ENCODE measurements at regions not wholly inside any gene's neighbourhood (a gene's known extent, or its start where the extent isn't known, plus 50 kb on each side); places are given as distances from the start of the nearest gene placed in this dataset.

DNA sequence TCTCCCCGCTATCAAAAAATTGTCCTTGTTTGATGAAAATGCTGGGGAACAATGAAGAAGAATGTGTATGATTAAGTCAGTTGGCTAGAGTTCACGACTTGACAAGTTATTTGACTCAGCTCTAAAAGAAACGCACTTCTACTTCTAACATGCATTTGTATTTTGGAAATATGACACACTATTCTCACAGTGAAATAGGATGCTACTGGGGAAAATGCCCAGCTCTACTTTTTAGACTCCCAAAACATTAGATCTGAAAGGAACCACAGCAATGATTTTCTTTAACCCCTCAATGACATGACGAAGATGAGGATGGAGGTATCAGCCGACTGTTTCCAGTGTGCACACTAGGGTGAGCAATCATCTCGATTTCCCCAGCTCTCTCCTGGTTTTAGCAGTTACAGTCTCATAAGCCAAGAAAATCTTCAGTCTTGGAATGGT, 83.6 kb upstream of the PCSK1 start:
- Histone ChIP-seq H3K27me3 (ENCODE audit: insufficient read depth, insufficient read length) (no peaks in the 10 kb centered on the region), H3K36me3 (ENCODE audit: insufficient read depth, insufficient read length, low read length) (no peaks in the 10 kb centered on the region), H3K4me1 (ENCODE audit: insufficient read depth, insufficient read length) (no peaks in the 10 kb centered on the region), H3K4me3 (ENCODE audit: insufficient read length, low read depth) (no peak overlapping the region), H3K9me3 (ENCODE audit: insufficient read depth, low read length) (no peaks in the 10 kb centered on the region), H3K9ac (ENCODE audit: insufficient read length, low read depth) (no peak overlapping the region)
- no peak for TF ChIP-seq SUZ12 (IDR thresholded peaks at IDR 0.05; ENCODE audit: extremely low read depth, insufficient read depth, insufficient read length)
- no peak for TF ChIP-seq ZNF274 (IDR thresholded peaks at IDR 0.05; ENCODE audit: low read depth, low read length)
- no peak for TF ChIP-seq YY1 (IDR thresholded peaks at IDR 0.05; ENCODE audit: insufficient read depth, insufficient read length)
- no peak for DNase-seq (ENCODE audit: low read depth, low spot score)

DNA sequence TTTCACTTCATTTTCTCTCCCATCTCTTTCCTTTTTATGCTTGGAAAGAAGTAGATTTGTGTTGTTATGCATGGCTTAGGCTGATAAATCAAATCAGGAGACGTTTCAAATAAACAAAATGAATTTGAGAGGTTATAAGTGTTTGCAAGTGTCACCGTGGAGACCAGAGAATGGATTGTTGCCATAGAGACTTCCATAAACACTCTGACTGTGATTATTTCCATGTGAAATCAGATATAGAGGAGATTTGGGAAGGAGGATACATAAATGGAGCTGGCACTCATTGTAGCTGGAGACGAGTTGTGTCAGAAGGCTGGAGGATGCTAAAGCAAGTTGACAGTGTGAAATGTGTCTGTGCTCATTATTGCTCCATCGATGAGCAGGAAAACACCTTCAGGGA, 84.2 kb upstream of the PCSK1 start:
- H3K4me3 ChIP-seq (ENCODE audit: insufficient read length, low read depth), result no peak overlapping the region
- H3K27me3 ChIP-seq (ENCODE audit: insufficient read depth, insufficient read length), result no peaks in the 10 kb centered on the region
- TF ChIP-seq ZNF274 (IDR thresholded peaks at IDR 0.05; ENCODE audit: low read depth, low read length) (no peak), YY1 (IDR thresholded peaks at IDR 0.05; ENCODE audit: insufficient read depth, insufficient read length) (no peak), SUZ12 (IDR thresholded peaks at IDR 0.05; ENCODE audit: extremely low read depth, insufficient read depth, insufficient read length) (no peak)
- no peaks in the 10 kb centered on the region for H3K36me3 ChIP-seq (ENCODE audit: insufficient read depth, insufficient read length, low read length)
- no peaks in the 10 kb centered on the region for H3K4me1 ChIP-seq (ENCODE audit: insufficient read depth, insufficient read length)
- no peaks in the 10 kb centered on the region for H3K9me3 ChIP-seq (ENCODE audit: insufficient read depth, low read length)
- no peak overlapping the region for H3K9ac ChIP-seq (ENCODE audit: insufficient read length, low read depth)
- no peak for DNase-seq (ENCODE audit: low read depth, low spot score)

DNA sequence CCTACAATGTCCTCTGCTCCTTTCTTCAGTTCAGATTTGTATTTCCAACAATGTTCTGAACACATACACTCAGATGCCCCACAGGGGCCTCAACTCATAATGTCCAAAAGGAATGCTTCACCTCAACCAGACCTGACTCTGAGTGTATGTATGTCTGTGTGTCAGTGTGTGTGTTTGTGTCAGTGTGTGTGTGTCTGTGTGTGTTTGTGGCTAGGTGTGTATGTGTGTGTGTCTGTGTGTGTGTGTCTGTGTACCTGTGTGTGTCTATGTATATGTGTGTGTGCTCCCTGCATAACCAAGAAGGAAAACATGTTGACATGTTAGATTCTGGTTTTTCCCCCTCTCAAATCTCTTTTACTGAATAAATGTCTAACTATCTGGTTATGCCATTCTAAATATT, 87.3 kb upstream of the PCSK1 start:
- no peak for DNase-seq (ENCODE audit: low read depth, low spot score)
- no peak overlapping the region for H3K4me3 ChIP-seq (ENCODE audit: insufficient read length, low read depth)

DNA sequence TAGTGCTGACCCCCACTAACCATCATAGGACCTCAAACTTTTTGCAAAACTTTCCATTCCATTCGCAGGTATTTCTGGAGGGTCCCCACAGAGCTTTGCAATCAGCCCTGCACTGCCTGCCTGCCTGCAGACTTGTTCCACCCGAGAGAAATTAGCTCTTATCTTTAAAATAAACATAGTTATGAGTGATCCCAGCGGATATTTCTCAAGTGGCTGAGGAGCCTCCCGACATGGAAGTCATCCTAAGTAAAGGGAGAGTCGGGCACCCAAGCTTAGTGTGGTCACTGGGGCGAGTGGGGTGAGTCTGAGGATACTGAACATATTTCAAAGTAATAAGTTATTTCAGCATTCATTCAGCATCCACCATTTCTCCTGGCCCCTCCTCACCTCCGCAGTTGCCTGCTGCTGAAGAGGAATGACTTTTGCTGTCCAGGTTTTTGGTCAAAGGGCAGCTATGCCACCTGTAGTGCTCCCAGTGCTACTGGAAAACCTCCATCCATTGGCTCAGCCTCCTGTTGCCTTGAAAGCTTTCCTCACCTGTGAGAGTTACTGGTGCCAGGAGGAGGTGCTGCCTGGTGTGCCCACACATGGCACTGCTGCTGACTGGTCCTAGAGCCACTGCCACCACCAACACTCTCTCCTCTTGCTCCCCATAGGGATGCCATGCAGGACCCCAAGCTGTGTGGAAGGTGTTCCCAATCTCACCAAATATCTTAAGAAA, 89.7 kb upstream of the PCSK1 start:
- H3K4me3 ChIP-seq (ENCODE audit: insufficient read length, low read depth), result no peak overlapping the region
- TF ChIP-seq ZNF274 (IDR thresholded peaks at IDR 0.05; ENCODE audit: low read depth, low read length) (no peak), YY1 (IDR thresholded peaks at IDR 0.05; ENCODE audit: insufficient read depth, insufficient read length) (no peak), SUZ12 (IDR thresholded peaks at IDR 0.05; ENCODE audit: extremely low read depth, insufficient read depth, insufficient read length) (no peak)

More for the DNA sequence above, 87.3 kb upstream of the PCSK1 start:
- H3K9ac ChIP-seq (ENCODE audit: insufficient read length, low read depth), result no peak overlapping the region
- H3K36me3 ChIP-seq (ENCODE audit: insufficient read depth, insufficient read length, low read length), result no peaks in the 10 kb centered on the region
- H3K27me3 ChIP-seq (ENCODE audit: insufficient read depth, insufficient read length), result no peaks in the 10 kb centered on the region
- no peaks in the 10 kb centered on the region for H3K4me1 ChIP-seq (ENCODE audit: insufficient read depth, insufficient read length)
- H3K9me3 ChIP-seq (ENCODE audit: insufficient read depth, low read length), result no peaks in the 10 kb centered on the region
- TF ChIP-seq SUZ12 (IDR thresholded peaks at IDR 0.05; ENCODE audit: extremely low read depth, insufficient read depth, insufficient read length) (no peak), YY1 (IDR thresholded peaks at IDR 0.05; ENCODE audit: insufficient read depth, insufficient read length) (no peak), ZNF274 (IDR thresholded peaks at IDR 0.05; ENCODE audit: low read depth, low read length) (no peak)

DNA sequence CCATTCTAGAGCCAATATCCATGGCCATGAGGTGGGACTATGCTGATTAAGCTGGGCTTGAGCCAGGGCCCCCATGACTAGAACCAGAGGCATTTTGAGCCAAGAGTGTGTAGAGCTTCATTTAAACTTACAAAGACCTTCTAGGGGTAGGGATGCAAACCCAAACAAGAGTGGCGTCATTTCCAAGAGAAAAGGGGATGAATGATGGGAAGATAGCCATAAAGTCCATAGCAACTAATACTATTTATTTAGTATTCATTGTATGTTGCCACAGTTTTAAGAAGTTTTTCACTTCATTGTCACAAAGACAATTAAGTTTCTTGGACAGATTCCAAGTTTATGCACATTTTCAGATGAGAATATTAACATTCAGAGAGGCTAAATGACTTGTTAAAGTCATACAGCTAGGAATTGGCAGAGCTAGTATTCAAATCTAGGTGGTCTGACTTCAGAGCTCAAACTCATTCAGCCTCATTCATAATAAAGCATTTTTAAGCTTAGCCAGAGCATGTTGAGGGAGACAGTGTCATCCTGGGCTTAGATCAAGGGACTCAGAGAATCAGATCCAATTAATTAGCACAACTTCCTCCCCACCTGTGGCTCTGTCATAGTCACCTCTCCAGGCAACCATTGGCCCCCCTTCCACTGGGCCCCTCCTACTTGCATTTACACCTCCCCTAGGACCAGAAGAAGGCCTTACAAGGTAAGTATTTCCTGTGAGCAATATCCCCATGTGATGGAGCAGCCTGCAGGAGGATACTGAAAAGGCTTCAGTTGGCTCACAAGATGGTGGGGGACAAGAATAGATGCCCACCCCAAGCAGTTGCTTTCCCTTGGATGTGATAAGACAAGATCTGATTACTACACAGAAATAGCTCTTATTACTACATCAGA, 95.0 kb upstream of the PCSK1 start:
- no peak overlapping the region for H3K9ac ChIP-seq (ENCODE audit: insufficient read length, low read depth)
- H3K4me1 ChIP-seq (ENCODE audit: insufficient read depth, insufficient read length), result no peaks in the 10 kb centered on the region
- DNase-seq (ENCODE audit: low read depth, low spot score), result no peak
- H3K27me3 ChIP-seq (ENCODE audit: insufficient read depth, insufficient read length), result no peaks in the 10 kb centered on the region
- H3K4me3 ChIP-seq (ENCODE audit: insufficient read length, low read depth), result no peak overlapping the region
- no peaks in the 10 kb centered on the region for H3K36me3 ChIP-seq (ENCODE audit: insufficient read depth, insufficient read length, low read length)
- H3K9me3 ChIP-seq (ENCODE audit: insufficient read depth, low read length), result no peaks in the 10 kb centered on the region
- no peak for TF ChIP-seq YY1 (IDR thresholded peaks at IDR 0.05; ENCODE audit: insufficient read depth, insufficient read length)
- TF ChIP-seq ZNF274 (IDR thresholded peaks at IDR 0.05; ENCODE audit: low read depth, low read length), result no peak
- no peak for TF ChIP-seq SUZ12 (IDR thresholded peaks at IDR 0.05; ENCODE audit: extremely low read depth, insufficient read depth, insufficient read length)

More for the DNA sequence above, 89.7 kb upstream of the PCSK1 start:
- Histone ChIP-seq H3K27me3 (ENCODE audit: insufficient read depth, insufficient read length) (no peaks in the 10 kb centered on the region), H3K4me1 (ENCODE audit: insufficient read depth, insufficient read length) (no peaks in the 10 kb centered on the region), H3K9ac (ENCODE audit: insufficient read length, low read depth) (no peak overlapping the region), H3K36me3 (ENCODE audit: insufficient read depth, insufficient read length, low read length) (no peaks in the 10 kb centered on the region), H3K9me3 (ENCODE audit: insufficient read depth, low read length) (no peaks in the 10 kb centered on the region)
- no peak for DNase-seq (ENCODE audit: low read depth, low spot score)

DNA sequence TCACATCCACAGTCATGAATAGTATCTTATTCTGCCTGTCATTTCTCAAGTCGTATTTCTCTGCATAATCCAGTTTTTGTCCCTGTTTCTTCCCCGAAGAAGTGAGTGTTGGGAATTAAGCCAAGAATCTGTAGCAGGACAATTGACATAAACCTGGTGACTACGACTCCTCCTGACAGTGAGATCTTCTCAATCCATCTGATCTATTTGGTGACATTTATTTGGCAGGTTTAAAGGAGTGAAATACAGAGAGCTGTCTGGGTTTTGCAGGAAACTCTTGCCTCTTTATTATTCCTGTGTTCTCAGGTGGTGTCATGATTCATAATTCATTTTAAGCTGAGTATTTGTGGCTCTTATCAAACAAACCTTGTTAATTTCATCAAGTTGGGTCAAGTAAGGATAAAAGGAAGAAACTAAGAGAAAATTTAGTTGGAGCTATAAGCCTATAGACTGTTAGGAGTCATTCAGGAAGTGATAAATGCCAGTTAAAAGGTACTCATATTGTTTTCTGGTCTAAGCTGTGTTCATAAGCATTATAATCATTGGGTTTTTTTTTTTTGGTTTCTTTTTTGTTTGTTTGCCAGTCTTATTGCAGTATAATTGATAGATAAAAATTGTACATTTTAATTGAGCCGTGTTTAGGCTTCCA, 95.9 kb upstream of the PCSK1 start:
- no peaks in the 10 kb centered on the region for H3K4me1 ChIP-seq (ENCODE audit: insufficient read depth, insufficient read length)
- H3K36me3 ChIP-seq (ENCODE audit: insufficient read depth, insufficient read length, low read length), result no peaks in the 10 kb centered on the region
- H3K4me3 ChIP-seq (ENCODE audit: insufficient read length, low read depth), result no peak overlapping the region
- no peaks in the 10 kb centered on the region for H3K27me3 ChIP-seq (ENCODE audit: insufficient read depth, insufficient read length)
- no peak overlapping the region for H3K9ac ChIP-seq (ENCODE audit: insufficient read length, low read depth)
- no peaks in the 10 kb centered on the region for H3K9me3 ChIP-seq (ENCODE audit: insufficient read depth, low read length)
- DNase-seq (ENCODE audit: low read depth, low spot score), result no peak
- TF ChIP-seq YY1 (IDR thresholded peaks at IDR 0.05; ENCODE audit: insufficient read depth, insufficient read length) (no peak), ZNF274 (IDR thresholded peaks at IDR 0.05; ENCODE audit: low read depth, low read length) (no peak)

DNA sequence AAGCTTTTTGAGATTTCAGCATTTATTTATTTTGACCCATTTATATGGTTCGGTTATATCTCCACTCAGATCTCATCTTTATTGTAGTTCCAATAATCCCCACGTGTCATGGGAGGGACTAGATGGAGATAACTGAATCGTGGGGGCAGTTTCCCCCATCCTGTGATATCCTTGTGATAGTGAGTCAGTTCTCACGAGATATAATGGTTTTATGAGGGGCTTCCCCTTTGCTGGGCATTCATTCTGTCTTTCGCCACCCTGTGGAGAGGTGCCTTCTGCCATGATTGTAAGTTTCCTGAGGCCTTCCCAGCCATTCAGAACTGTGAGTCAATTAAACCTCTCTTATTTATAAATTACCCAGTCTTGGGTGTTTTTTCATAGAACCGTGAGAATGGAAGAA, 96.5 kb upstream of the PCSK1 start:
- H3K9ac ChIP-seq (ENCODE audit: insufficient read length, low read depth), result no peak overlapping the region
- no peak overlapping the region for H3K4me3 ChIP-seq (ENCODE audit: insufficient read length, low read depth)
- H3K4me1 ChIP-seq (ENCODE audit: insufficient read depth, insufficient read length), result no peaks in the 10 kb centered on the region
- no peaks in the 10 kb centered on the region for H3K9me3 ChIP-seq (ENCODE audit: insufficient read depth, low read length)
- DNase-seq (ENCODE audit: low read depth, low spot score), result no peak
- H3K36me3 ChIP-seq (ENCODE audit: insufficient read depth, insufficient read length, low read length), result no peaks in the 10 kb centered on the region
- no peak for TF ChIP-seq YY1 (IDR thresholded peaks at IDR 0.05; ENCODE audit: insufficient read depth, insufficient read length)
- TF ChIP-seq ZNF274 (IDR thresholded peaks at IDR 0.05; ENCODE audit: low read depth, low read length), result no peak
- TF ChIP-seq SUZ12 (IDR thresholded peaks at IDR 0.05; ENCODE audit: extremely low read depth, insufficient read depth, insufficient read length), result no peak
- no peaks in the 10 kb centered on the region for H3K27me3 ChIP-seq (ENCODE audit: insufficient read depth, insufficient read length)
